ENCODE measurements at regions not wholly inside any gene's neighbourhood (a gene's known extent, or its start where the extent isn't known, plus 50 kb on each side); places are given as distances from the start of the nearest gene placed in this dataset.

- intact Hi-C loops (cut with DNase I), result no loop called here
- 37 to 60% methylated on average over 3 of the region's 3 CpGs for WGBS, 2 donors
- H3K9me3 ChIP-seq, result no peaks in the 10 kb centered on the region
These were observed 53.6 kb upstream of the NT5E start for GRCh38 chr6:85396159-85396808.

GRCh38 chr6:85395746-85396145 lies 54.1 kb upstream of the NT5E start:
- TF ChIP-seq POLR2A (IDR thresholded peaks at IDR 0.05) (no peak), POLR2AphosphoS5 (IDR thresholded peaks at IDR 0.05) (no peak), EP300 (IDR thresholded peaks at IDR 0.05) (no peak)
- Histone ChIP-seq H3K27ac (no peak overlapping the region), H3K36me3 (no peaks in the 10 kb centered on the region)

More at GRCh38 chr6:85396159-85396808, 53.6 kb upstream of the NT5E start:
- Histone ChIP-seq H3K4me1 (peaks cover 0 to 7% (median 0%) of the 10 kb centered on the region in 4 donors), H3K36me3 (no peaks in the 10 kb centered on the region), H3K27me3 (no peaks in the 10 kb centered on the region), H3K4me3 (no peak overlapping the region), H3K27ac (no peak overlapping the region)
- DNase-seq, result no peak
- TF ChIP-seq, protein P1, sequence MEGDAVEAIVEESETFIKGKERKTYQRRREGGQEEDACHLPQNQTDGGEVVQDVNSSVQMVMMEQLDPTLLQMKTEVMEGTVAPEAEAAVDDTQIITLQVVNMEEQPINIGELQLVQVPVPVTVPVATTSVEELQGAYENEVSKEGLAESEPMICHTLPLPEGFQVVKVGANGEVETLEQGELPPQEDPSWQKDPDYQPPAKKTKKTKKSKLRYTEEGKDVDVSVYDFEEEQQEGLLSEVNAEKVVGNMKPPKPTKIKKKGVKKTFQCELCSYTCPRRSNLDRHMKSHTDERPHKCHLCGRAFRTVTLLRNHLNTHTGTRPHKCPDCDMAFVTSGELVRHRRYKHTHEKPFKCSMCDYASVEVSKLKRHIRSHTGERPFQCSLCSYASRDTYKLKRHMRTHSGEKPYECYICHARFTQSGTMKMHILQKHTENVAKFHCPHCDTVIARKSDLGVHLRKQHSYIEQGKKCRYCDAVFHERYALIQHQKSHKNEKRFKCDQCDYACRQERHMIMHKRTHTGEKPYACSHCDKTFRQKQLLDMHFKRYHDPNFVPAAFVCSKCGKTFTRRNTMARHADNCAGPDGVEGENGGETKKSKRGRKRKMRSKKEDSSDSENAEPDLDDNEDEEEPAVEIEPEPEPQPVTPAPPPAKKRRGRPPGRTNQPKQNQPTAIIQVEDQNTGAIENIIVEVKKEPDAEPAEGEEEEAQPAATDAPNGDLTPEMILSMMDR (IDR thresholded peaks at IDR 0.05), result no peak
- TF ChIP-seq POLR2AphosphoS5 (IDR thresholded peaks at IDR 0.05) (no peak), EP300 (IDR thresholded peaks at IDR 0.05) (no peak), POLR2A (IDR thresholded peaks at IDR 0.05) (no peak)

DNA sequence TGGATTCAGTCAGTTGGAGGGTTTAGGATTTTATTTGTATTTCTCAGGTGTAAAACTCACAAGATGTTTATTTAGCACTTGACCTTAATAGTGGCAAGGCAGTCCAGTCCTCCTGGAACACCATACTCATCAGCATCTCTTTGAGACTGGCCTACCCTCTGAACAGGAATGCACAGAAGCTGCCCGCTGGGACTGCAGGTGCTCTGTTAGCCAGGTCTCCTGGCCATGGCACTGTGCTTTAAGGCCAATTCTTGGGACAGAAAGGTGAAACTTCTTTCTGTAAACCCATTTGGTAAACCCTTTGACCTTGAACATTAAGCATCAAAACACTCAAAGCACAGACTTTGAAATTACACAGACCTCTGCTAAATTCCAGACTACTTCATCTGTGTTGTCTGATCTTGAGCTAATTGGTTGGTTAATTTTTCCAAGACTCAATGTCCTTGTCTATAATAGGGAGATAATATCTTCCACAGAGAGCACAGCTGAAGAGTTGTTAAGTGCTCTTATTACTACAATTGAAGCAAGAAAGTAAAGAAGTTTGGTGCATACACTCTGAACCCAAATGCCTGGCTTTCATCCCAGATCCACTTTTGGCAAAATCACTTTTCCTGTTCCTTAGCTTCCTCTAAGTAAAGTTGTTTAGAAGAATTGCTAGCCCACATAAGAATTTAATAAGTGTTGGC lies 54.9 kb upstream of the NT5E start:
- intact Hi-C loops (cut with DNase I), result no loop called here
- no peaks in the 10 kb centered on the region for H3K27me3 ChIP-seq
- H3K4me1 ChIP-seq, result peaks cover 0 to 7% (median 0%) of the 10 kb centered on the region in 4 donors
- no peak overlapping the region for H3K4me3 ChIP-seq
- H3K9me3 ChIP-seq, result no peaks in the 10 kb centered on the region
- DNase-seq, result no peak
- no peak for TF ChIP-seq POLR2AphosphoS5 (IDR thresholded peaks at IDR 0.05)
- no peak for TF ChIP-seq EP300 (IDR thresholded peaks at IDR 0.05)
- no peak for TF ChIP-seq POLR2A (IDR thresholded peaks at IDR 0.05)
- TF ChIP-seq, protein P1 (IDR thresholded peaks at IDR 0.05), result no peak
- no peak overlapping the region for H3K27ac ChIP-seq
- H3K36me3 ChIP-seq, result no peaks in the 10 kb centered on the region
- WGBS, 2 donors, result 92 to 95% methylated on average over 1 of the region's 1 CpG

More at GRCh38 chr6:85395746-85396145, 54.1 kb upstream of the NT5E start:
- Histone ChIP-seq H3K4me1 (peaks cover 0 to 7% (median 0%) of the 10 kb centered on the region in 4 donors), H3K27me3 (no peaks in the 10 kb centered on the region), H3K9me3 (no peaks in the 10 kb centered on the region), H3K4me3 (no peak overlapping the region)
- no peak for DNase-seq
- intact Hi-C loops (cut with DNase I), result no loop called here

GRCh38 chr6:85394199-85394598 lies 55.7 kb upstream of the NT5E start:
- Histone ChIP-seq H3K9me3 (no peaks in the 10 kb centered on the region), H3K4me3 (no peak overlapping the region), H3K36me3 (no peaks in the 10 kb centered on the region), H3K27me3 (no peaks in the 10 kb centered on the region), H3K4me1 (peaks cover 0 to 7% (median 0%) of the 10 kb centered on the region in 4 donors), H3K27ac (no peak overlapping the region)
- intact Hi-C loops (cut with DNase I), result no loop called here
- no peak for DNase-seq
- 93 to 97% methylated on average over 1 of the region's 1 CpG for WGBS, 2 donors
- TF ChIP-seq POLR2AphosphoS5 (IDR thresholded peaks at IDR 0.05) (no peak), EP300 (IDR thresholded peaks at IDR 0.05) (no peak)

DNA sequence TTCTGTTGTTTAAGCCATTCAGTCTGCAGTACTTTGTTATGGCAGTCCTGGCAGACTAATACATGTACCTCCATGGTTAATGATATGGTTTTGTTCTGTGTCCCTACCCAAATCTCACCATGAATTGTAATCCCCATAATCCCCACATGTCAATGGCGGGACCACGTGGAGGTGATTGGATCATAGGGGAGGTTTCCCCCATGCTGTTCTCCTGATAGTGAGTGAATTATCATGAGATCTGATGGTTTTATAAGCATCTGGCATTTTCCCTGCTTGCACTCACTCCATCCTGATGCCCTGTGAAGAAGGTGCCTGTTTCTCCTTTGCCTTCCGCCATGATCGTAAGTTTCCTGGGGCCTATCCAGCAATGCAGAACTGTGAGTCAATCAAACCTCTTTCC lies 57.5 kb upstream of the NT5E start:
- intact Hi-C loops (cut with DNase I), result no loop called here
- Histone ChIP-seq H3K27me3 (no peaks in the 10 kb centered on the region), H3K4me3 (no peak overlapping the region), H3K4me1 (peaks cover 0 to 7% (median 0%) of the 10 kb centered on the region in 4 donors), H3K36me3 (no peaks in the 10 kb centered on the region), H3K9me3 (no peaks in the 10 kb centered on the region), H3K27ac (no peak overlapping the region)
- TF ChIP-seq EP300 (IDR thresholded peaks at IDR 0.05), result no peak
- TF ChIP-seq, protein P1 (IDR thresholded peaks at IDR 0.05), result no peak
- TF ChIP-seq POLR2AphosphoS5 (IDR thresholded peaks at IDR 0.05), result no peak
- TF ChIP-seq POLR2A (IDR thresholded peaks at IDR 0.05), result no peak
- WGBS, 2 donors, result 82 to 93% methylated on average over 4 of the region's 4 CpGs
- DNase-seq, result no peak

All from sigmoid colon (tissue), 6 donors.